ENCODE measurements at regions not wholly inside any gene's neighbourhood (a gene's known extent, or its start where the extent isn't known, plus 50 kb on each side); places are given as distances from the start of the nearest gene placed in this dataset.

GRCh38 chr12:114866331-114866730, 182.4 kb upstream of the TBX3 start:
- Mint-ChIP-seq H3K27me3 (ENCODE audit: insufficient read depth, low read depth) (peaks cover 2% of the 10 kb centered on the region), H3K4me1 (peaks cover 18% of the 10 kb centered on the region), H3K4me3 (no peak overlapping the region), H3K36me3 (no peaks in the 10 kb centered on the region), H3K27ac (no peak overlapping the region), H3K9me3 (no peaks in the 10 kb centered on the region)
- no peak for TF ChIP-seq CTCF (IDR thresholded peaks at IDR 0.05)
- TF ChIP-seq EZH2 (IDR thresholded peaks at IDR 0.05), result no peak
- TF ChIP-seq EZH2phosphoT487 (IDR thresholded peaks at IDR 0.05), result no peak
- DNase-seq (ENCODE audit: low spot score), result no peak
- Histone ChIP-seq H3K27ac (no peak overlapping the region), H2AFZ (replicated peaks) (no peak overlapping the region), H3K4me3 (no peak overlapping the region), H3K4me2 (no peak overlapping the region), H3K9ac (no peak overlapping the region), H3F3A (ENCODE audit: low read depth) (peaks cover 19% of the 10 kb centered on the region), H3K36me3 (no peaks in the 10 kb centered on the region), H3K4me1 (peaks cover 18% of the 10 kb centered on the region), H3K27me3 (no peaks in the 10 kb centered on the region), H3K79me2 (ENCODE audit: low read depth) (no peaks in the 10 kb centered on the region), H4K20me1 (ENCODE audit: low read depth) (no peaks in the 10 kb centered on the region), H3K9me3 (ENCODE audit: low read depth) (no peaks in the 10 kb centered on the region)

- no peaks in the 10 kb centered on the region for H3K79me2 ChIP-seq (ENCODE audit: low read depth)
- H3K27ac ChIP-seq, result peak overlapping the region; percentile 69
- peaks cover 19% of the 10 kb centered on the region for H3F3A ChIP-seq (ENCODE audit: low read depth)
- no peak overlapping the region for H3K4me3 ChIP-seq
- peak overlapping the region; percentile 51 for H3K4me3 Mint-ChIP-seq
- H3K9me3 ChIP-seq (ENCODE audit: low read depth), result no peaks in the 10 kb centered on the region
- H4K20me1 ChIP-seq (ENCODE audit: low read depth), result no peaks in the 10 kb centered on the region
- peaks cover 3% of the 10 kb centered on the region for H3K27me3 Mint-ChIP-seq (ENCODE audit: insufficient read depth, low read depth)
- no peak overlapping the region for H3K27ac Mint-ChIP-seq
- H3K4me1 ChIP-seq, result peaks cover 18% of the 10 kb centered on the region
- no peak for TF ChIP-seq CTCF (IDR thresholded peaks at IDR 0.05)
- TF ChIP-seq EZH2phosphoT487 (IDR thresholded peaks at IDR 0.05), result no peak
- TF ChIP-seq EZH2 (IDR thresholded peaks at IDR 0.05), result no peak
- DNase-seq (ENCODE audit: low spot score), result peak; percentile 78
- no peak overlapping the region for H3K9ac ChIP-seq
- H2AFZ ChIP-seq (replicated peaks), result peak overlapping the region; percentile 85
- H3K9me3 Mint-ChIP-seq, result peaks cover 3% of the 10 kb centered on the region
- H3K4me1 Mint-ChIP-seq, result peaks cover 18% of the 10 kb centered on the region
- no peaks in the 10 kb centered on the region for H3K36me3 ChIP-seq
- H3K4me2 ChIP-seq, result peak overlapping the region; percentile 58
- H3K36me3 Mint-ChIP-seq, result no peaks in the 10 kb centered on the region
- H3K27me3 ChIP-seq, result no peaks in the 10 kb centered on the region
Measured at GRCh38 chr12:114864837-114865551, 181.0 kb upstream of the TBX3 start.

- Histone ChIP-seq H3K36me3 (no peaks in the 10 kb centered on the region), H3K27ac (no peak overlapping the region), H3K79me2 (ENCODE audit: low read depth) (no peaks in the 10 kb centered on the region), H3K9me3 (ENCODE audit: low read depth) (no peaks in the 10 kb centered on the region), H3K9ac (no peak overlapping the region), H4K20me1 (ENCODE audit: low read depth) (no peaks in the 10 kb centered on the region), H3K4me3 (no peak overlapping the region), H2AFZ (replicated peaks) (peak overlapping the region; percentile 85), H3F3A (ENCODE audit: low read depth) (peaks cover 19% of the 10 kb centered on the region), H3K4me1 (peaks cover 18% of the 10 kb centered on the region), H3K4me2 (no peak overlapping the region), H3K27me3 (no peaks in the 10 kb centered on the region)
- no peak for DNase-seq (ENCODE audit: low spot score)
- no peaks in the 10 kb centered on the region for H3K36me3 Mint-ChIP-seq
- peaks cover 3% of the 10 kb centered on the region for H3K9me3 Mint-ChIP-seq
- H3K4me3 Mint-ChIP-seq, result no peak overlapping the region
- TF ChIP-seq EZH2phosphoT487 (IDR thresholded peaks at IDR 0.05) (no peak), EZH2 (IDR thresholded peaks at IDR 0.05) (no peak), CTCF (IDR thresholded peaks at IDR 0.05) (no peak)
- H3K4me1 Mint-ChIP-seq, result peaks cover 18% of the 10 kb centered on the region
- no peak overlapping the region for H3K27ac Mint-ChIP-seq
- H3K27me3 Mint-ChIP-seq (ENCODE audit: insufficient read depth, low read depth), result peaks cover 3% of the 10 kb centered on the region
Measured at GRCh38 chr12:114863911-114864310, 179.9 kb upstream of the TBX3 start.
